Fibroblast of peridontal ligament (primary cell): ENCODE measurements at regions not wholly inside any gene's neighbourhood (a gene's known extent, or its start where the extent isn't known, plus 50 kb on each side); places are given as distances from the start of the nearest gene placed in this dataset.
"Not testable (repeated sequence)": the region's sequence is repeated elsewhere in the genome, so short reads cannot be mapped to it uniquely, and the experiment has no call there.

ENCODE experiments used
- DNase-seq: peaks from one replicate; pipeline ENCODE4 v3.0.0-alpha.2; 2010; ENCODE audit errors: extremely low read depth

- DNase-seq: no peak
These were observed 405.6 kb upstream of the TOM1L1 start for GRCh38 chr17:54494721-54495715.

GRCh38 chr17:54505404-54505803 lies 395.2 kb upstream of the TOM1L1 start:
- no peak for DNase-seq

GRCh38 chr17:54518706-54519105 lies 381.9 kb upstream of the TOM1L1 start:
- no peak for DNase-seq

GRCh38 chr17:54521137-54521536 lies 379.5 kb upstream of the TOM1L1 start:
- DNase-seq: no peak

GRCh38 chr17:54524501-54524900 lies 376.2 kb upstream of the TOM1L1 start:
- DNase-seq: no peak

GRCh38 chr17:54527941-54528340 lies 372.7 kb upstream of the TOM1L1 start:
- DNase-seq: no peak

- DNase-seq: no peak
These were observed 370.3 kb upstream of the TOM1L1 start for GRCh38 chr17:54530398-54530797.

- DNase-seq: no peak
These were observed 364.3 kb upstream of the TOM1L1 start for GRCh38 chr17:54536306-54536705.

GRCh38 chr17:54537656-54538055 lies 363.0 kb upstream of the TOM1L1 start:
- no peak for DNase-seq

- DNase-seq: no peak
These were observed 356.4 kb upstream of the TOM1L1 start for GRCh38 chr17:54544249-54544648.

GRCh38 chr17:54559883-54560282 lies 340.8 kb upstream of the TOM1L1 start:
- no peak for DNase-seq

- DNase-seq: no peak
These were observed 292.0 kb upstream of the TOM1L1 start for GRCh38 chr17:54608634-54609155.

GRCh38 chr17:54620399-54620978 lies 280.2 kb upstream of the TOM1L1 start:
- DNase-seq: no peak

GRCh38 chr17:54623746-54624145 lies 276.9 kb upstream of the TOM1L1 start:
- no peak for DNase-seq

- DNase-seq: no peak
These were observed 274.4 kb upstream of the TOM1L1 start for GRCh38 chr17:54626146-54626703.

- DNase-seq: not testable (repeated sequence)
These were observed 261.2 kb upstream of the TOM1L1 start for GRCh38 chr17:54639426-54639825.

- no peak for DNase-seq
These were observed 237.4 kb upstream of the TOM1L1 start for GRCh38 chr17:54662978-54663876.

- no peak for DNase-seq
These were observed 234.1 kb upstream of the TOM1L1 start for GRCh38 chr17:54666559-54666958.

- DNase-seq: no peak
These were observed 222.5 kb upstream of the TOM1L1 start for GRCh38 chr17:54678158-54678557.

GRCh38 chr17:54680410-54680809 lies 220.2 kb upstream of the TOM1L1 start:
- DNase-seq: no peak

GRCh38 chr17:54694287-54694887 lies 206.3 kb upstream of the TOM1L1 start:
- DNase-seq: no peak
